Prostate gland (tissue), 2 donors: ENCODE measurements at regions not wholly inside any gene's neighbourhood (a gene's known extent, or its start where the extent isn't known, plus 50 kb on each side); places are given as distances from the start of the nearest gene placed in this dataset.

Source experiments
- DNase-seq: peaks from one replicate; pipeline ENCODE4 v3.0.0-alpha.2; 2019; ENCODE audit warnings: low spot score
- H3K27ac ChIP-seq, 2 donors: fragments of 200-600 bp; sonication (generic); 2 replicates each; pipeline ENCODE4 v1.5.1; 2017 to 2019
- H3K27me3 ChIP-seq: fragments of 200-600 bp; sonication (generic); replicated peaks from 2 replicates; pipeline ENCODE4 v1.5.1; 2019; ENCODE audit not compliant: insufficient read depth
- H3K36me3 ChIP-seq, 2 donors: fragments of 200-600 bp; sonication (generic); 1 replicate in 1 of 2; 2 replicates in 1 of 2; pipeline versions ENCODE4 v1.5.1 to v1.8.1; 2017 to 2019
- H3K4me1 ChIP-seq: fragments of 200-600 bp; sonication (generic); replicated peaks from 2 replicates; pipeline ENCODE4 v1.5.1; 2019
- H3K4me3 ChIP-seq, 2 donors: fragments of 200-600 bp; sonication (generic); 2 replicates each; pipeline ENCODE4 v1.5.1; 2017 to 2019
- H3K9me3 ChIP-seq: fragments of 200-600 bp; sonication (generic); 2 replicates; pipeline ENCODE4 v1.5.1; 2017
- POLR2A ChIP-seq: fragments of 450-650 bp; IDR thresholded peaks from one replicate; pipeline ENCODE4 v1.6.1; 2016; ENCODE audit warnings: antibody characterized with exemption, mild to moderate bottlenecking
- POLR2AphosphoS5 ChIP-seq: sonication (generic); formaldehyde crosslinking; IDR thresholded peaks from one replicate; pipeline ENCODE4 v1.6.1; 2017; ENCODE audit warnings: antibody characterized with exemption
- WGBS: methylation state at CpG from one replicate; pipeline ENCODE4 v1.1.5; 2018; 5-methylcytosine and 5-hydroxymethylcytosine counted together
- intact Hi-C: fragments of 100-400 bp; cut with DNase I; formaldehyde crosslinking; loops from one replicate; pipeline ENCODE4 v1.14.2; 2022
- TF ChIP-seq, protein P1 (sequence below), 4 experiments: fragments of 200-600 bp in 2 of 4; fragments of 450-650 bp in 2 of 4; sonication (generic) in 2 of 4; IDR thresholded peaks; 1 replicate in 3 of 4; 2 replicates in 1 of 4; pipeline ENCODE4 v1.5.1; 2016 to 2019; ENCODE audit warnings: antibody characterized with exemption in 4 of 4, mild to moderate bottlenecking in 2 of 4, moderate library complexity in 2 of 4

DNA sequence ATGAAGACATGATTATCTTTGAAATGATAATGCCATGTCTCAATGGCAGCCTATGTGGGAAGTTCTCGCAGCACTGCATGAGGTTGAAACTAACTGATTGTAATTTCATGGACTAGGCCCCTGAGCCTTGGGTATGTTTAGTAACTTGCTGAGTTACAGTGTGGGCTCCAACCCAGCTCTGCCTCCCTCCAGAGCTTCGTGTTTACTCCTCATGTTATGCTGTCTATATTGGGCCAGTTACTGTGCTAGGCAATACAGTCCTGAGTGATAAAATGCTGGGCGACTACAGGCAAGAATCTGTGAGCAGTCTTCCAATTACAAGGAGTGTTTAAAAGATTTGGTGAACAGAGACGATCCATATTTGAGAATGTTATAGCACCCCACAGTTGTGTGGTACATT is 530.1 kb upstream of the CDH2 start:
- no peaks in the 10 kb centered on the region for H3K9me3 ChIP-seq
- H3K4me1 ChIP-seq = no peaks in the 10 kb centered on the region
- intact Hi-C loops = no loop called here
- WGBS = 75% methylated on average over 4 of the region's 4 CpGs
- no peaks in the 10 kb centered on the region for H3K36me3 ChIP-seq
- no peak overlapping the region for H3K27ac ChIP-seq
- no peak for TF ChIP-seq POLR2AphosphoS5
- no peak for TF ChIP-seq POLR2A
- TF ChIP-seq, protein P1, sequence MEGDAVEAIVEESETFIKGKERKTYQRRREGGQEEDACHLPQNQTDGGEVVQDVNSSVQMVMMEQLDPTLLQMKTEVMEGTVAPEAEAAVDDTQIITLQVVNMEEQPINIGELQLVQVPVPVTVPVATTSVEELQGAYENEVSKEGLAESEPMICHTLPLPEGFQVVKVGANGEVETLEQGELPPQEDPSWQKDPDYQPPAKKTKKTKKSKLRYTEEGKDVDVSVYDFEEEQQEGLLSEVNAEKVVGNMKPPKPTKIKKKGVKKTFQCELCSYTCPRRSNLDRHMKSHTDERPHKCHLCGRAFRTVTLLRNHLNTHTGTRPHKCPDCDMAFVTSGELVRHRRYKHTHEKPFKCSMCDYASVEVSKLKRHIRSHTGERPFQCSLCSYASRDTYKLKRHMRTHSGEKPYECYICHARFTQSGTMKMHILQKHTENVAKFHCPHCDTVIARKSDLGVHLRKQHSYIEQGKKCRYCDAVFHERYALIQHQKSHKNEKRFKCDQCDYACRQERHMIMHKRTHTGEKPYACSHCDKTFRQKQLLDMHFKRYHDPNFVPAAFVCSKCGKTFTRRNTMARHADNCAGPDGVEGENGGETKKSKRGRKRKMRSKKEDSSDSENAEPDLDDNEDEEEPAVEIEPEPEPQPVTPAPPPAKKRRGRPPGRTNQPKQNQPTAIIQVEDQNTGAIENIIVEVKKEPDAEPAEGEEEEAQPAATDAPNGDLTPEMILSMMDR (IDR thresholded peaks at IDR 0.05) = no peak
- H3K27me3 ChIP-seq = no peaks in the 10 kb centered on the region
- DNase-seq = no peak
- no peak overlapping the region for H3K4me3 ChIP-seq

DNA sequence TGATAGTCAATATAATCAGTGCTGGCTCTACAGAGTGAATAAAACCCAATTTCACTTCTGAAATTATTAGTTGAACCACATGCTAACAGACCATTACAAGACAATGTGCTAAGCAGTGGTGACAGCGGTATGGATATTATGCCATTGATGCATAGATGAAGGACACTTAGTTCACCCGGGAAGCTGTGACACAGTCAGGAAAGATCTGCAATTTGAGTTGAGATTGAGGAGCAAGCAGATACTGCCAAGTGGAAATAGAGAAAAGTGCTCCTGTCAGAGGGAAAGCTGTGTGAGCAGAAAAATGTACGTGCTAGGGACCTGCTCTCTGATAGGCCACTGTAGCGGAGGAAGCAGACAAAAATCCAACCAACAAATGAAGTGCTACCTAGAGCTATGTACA is 529.5 kb upstream of the CDH2 start:
- Histone ChIP-seq H3K4me1 (no peaks in the 10 kb centered on the region), H3K4me3 (no peak overlapping the region), H3K36me3 (no peaks in the 10 kb centered on the region), H3K9me3 (no peaks in the 10 kb centered on the region), H3K27ac (no peak overlapping the region), H3K27me3 (no peaks in the 10 kb centered on the region)
- TF ChIP-seq, protein P1 (IDR thresholded peaks at IDR 0.05) = no peak
- TF ChIP-seq POLR2A = no peak
- TF ChIP-seq POLR2AphosphoS5 = no peak
- intact Hi-C loops = no loop called here
- DNase-seq = no peak
- 89% methylated on average over 4 of the region's 4 CpGs for WGBS

DNA sequence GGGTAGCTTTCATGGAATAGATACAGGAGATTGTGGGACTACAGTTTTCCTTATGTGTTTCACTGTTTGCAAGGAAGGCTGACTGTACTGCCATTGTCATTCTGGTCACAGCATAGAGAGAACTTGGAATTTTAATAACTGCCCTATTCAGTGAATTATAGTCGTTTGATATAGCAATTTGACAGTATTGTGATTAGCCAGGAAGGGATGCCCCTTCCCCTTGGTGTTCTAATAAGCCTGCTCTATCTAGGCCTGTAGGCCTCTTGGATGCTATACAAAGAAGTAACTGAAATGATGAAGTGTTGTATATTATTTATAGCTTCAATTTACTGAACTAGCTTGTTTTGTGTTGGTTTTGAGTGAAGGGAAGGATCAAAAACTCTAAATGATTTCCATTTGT is 528.6 kb upstream of the CDH2 start:
- DNase-seq = no peak
- no peak overlapping the region for H3K27ac ChIP-seq
- TF ChIP-seq POLR2A (no peak), POLR2AphosphoS5 (no peak)
- TF ChIP-seq, protein P1 (IDR thresholded peaks at IDR 0.05) = no peak
- H3K27me3 ChIP-seq = no peaks in the 10 kb centered on the region
- no peaks in the 10 kb centered on the region for H3K9me3 ChIP-seq
- H3K36me3 ChIP-seq = no peaks in the 10 kb centered on the region
- 67% methylated on average over 1 of the region's 1 CpG for WGBS
- no peak overlapping the region for H3K4me3 ChIP-seq
- intact Hi-C loops = no loop called here
- no peaks in the 10 kb centered on the region for H3K4me1 ChIP-seq

DNA sequence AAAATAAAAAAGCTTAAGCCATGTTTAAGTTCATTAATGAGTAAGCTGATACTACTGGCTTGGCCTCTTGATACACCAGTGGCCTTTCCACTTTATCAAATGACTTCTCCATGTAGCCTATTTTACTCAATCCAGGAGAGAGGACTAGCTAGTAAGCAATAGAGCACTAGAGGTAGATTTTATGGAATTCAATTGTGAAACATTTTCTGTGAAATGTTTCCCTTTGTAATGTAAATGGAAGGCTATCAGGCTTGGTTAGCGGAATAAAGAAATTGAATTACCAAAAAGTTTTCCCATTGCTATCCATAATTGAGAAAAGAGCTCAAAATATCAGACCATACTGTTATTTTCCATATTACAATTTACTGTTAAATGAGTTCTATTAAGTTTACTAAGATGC is 515.4 kb upstream of the CDH2 start:
- Histone ChIP-seq H3K27ac (no peak overlapping the region), H3K4me1 (no peaks in the 10 kb centered on the region), H3K36me3 (no peaks in the 10 kb centered on the region), H3K27me3 (no peaks in the 10 kb centered on the region), H3K4me3 (no peak overlapping the region), H3K9me3 (no peaks in the 10 kb centered on the region)
- WGBS = 100% methylated on average over 1 of the region's 1 CpG
- TF ChIP-seq POLR2AphosphoS5 (no peak), POLR2A (no peak)
- TF ChIP-seq, protein P1 (IDR thresholded peaks at IDR 0.05) = no peak
- no peak for DNase-seq
- intact Hi-C loops = no loop called here

DNA sequence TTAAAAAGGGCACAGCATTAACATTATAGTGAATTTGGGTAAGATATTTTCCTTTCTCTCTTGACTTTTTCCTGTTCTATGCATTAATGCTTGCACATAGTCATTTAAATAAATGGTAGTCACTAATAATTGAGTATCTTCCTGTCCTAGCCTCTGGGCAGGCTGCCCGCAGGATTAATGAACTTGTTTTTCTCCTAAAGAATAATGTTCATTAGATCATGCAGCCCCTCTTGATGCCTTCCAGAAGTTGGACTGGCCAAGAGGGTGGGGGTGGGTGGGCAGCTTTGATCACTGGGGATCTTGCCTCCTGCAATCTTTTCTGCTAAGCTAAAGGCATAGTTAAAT is 514.5 kb upstream of the CDH2 start:
- TF ChIP-seq POLR2A (no peak), POLR2AphosphoS5 (no peak)
- TF ChIP-seq, protein P1 (IDR thresholded peaks at IDR 0.05) = no peak
- 86% methylated on average over 1 of the region's 1 CpG for WGBS
- DNase-seq = no peak

More for the DNA sequence above, 514.5 kb upstream of the CDH2 start:
- Histone ChIP-seq H3K4me3 (no peak overlapping the region), H3K36me3 (no peaks in the 10 kb centered on the region), H3K27me3 (no peaks in the 10 kb centered on the region), H3K9me3 (no peaks in the 10 kb centered on the region), H3K4me1 (no peaks in the 10 kb centered on the region), H3K27ac (no peak overlapping the region)
- intact Hi-C loops = no loop called here
